NCI-H2081 treated with DMSO at 0.1 percent for 48 hours (cell line): ENCODE measurements at regions not wholly inside any gene's neighbourhood (a gene's known extent, or its start where the extent isn't known, plus 50 kb on each side); places are given as distances from the start of the nearest gene placed in this dataset.

Experiments
- DNase-seq: peaks from one replicate; lab custom pipeline; 2025; lab: John Stamatoyannopoulos, UW

GRCh38 chr10:4688601-4689000 lies 137.4 kb upstream of the AKR1E2 start:
- no peak for DNase-seq

- DNase-seq: no peak
Measured at GRCh38 chr10:4688168-4688567, 137.8 kb upstream of the AKR1E2 start.

GRCh38 chr10:4687397-4687796 lies 138.6 kb upstream of the AKR1E2 start:
- DNase-seq: no peak

GRCh38 chr10:4686644-4686996 lies 139.4 kb upstream of the AKR1E2 start:
- no peak for DNase-seq

GRCh38 chr10:4685904-4686643 lies 139.9 kb upstream of the AKR1E2 start:
- DNase-seq: no peak

- no peak for DNase-seq
Measured at GRCh38 chr10:4685491-4685890, 140.5 kb upstream of the AKR1E2 start.

GRCh38 chr10:4684434-4684833 lies 141.6 kb upstream of the AKR1E2 start:
- no peak for DNase-seq

- DNase-seq: no peak
Measured at GRCh38 chr10:4683838-4684237, 142.2 kb upstream of the AKR1E2 start.

GRCh38 chr10:4683137-4683536 lies 142.9 kb upstream of the AKR1E2 start:
- DNase-seq: no peak

- no peak for DNase-seq
Measured at GRCh38 chr10:4678951-4679671, 146.9 kb upstream of the AKR1E2 start.

- DNase-seq: no peak
Measured at GRCh38 chr10:4678023-4678950, 147.7 kb upstream of the AKR1E2 start.

GRCh38 chr10:4677296-4678021 lies 148.5 kb upstream of the AKR1E2 start:
- DNase-seq: no peak

GRCh38 chr10:4676566-4676965 lies 149.4 kb upstream of the AKR1E2 start:
- DNase-seq: no peak

GRCh38 chr10:4675808-4676207 lies 150.2 kb upstream of the AKR1E2 start:
- no peak for DNase-seq

GRCh38 chr10:4673279-4674040 lies 152.5 kb upstream of the AKR1E2 start:
- DNase-seq: no peak

GRCh38 chr10:4672201-4672600 lies 153.8 kb upstream of the AKR1E2 start:
- no peak for DNase-seq

- DNase-seq: no peak
Measured at GRCh38 chr10:4671451-4672145, 154.4 kb upstream of the AKR1E2 start.

GRCh38 chr10:4670737-4671136 lies 155.3 kb upstream of the AKR1E2 start:
- DNase-seq: no peak

GRCh38 chr10:4669585-4669984 lies 156.4 kb upstream of the AKR1E2 start:
- no peak for DNase-seq

GRCh38 chr10:4663162-4663992 lies 162.6 kb upstream of the AKR1E2 start:
- no peak for DNase-seq
